ENCODE measurements at regions not wholly inside any gene's neighbourhood (a gene's known extent, or its start where the extent isn't known, plus 50 kb on each side); places are given as distances from the start of the nearest gene placed in this dataset.
A peak's percentile ranks its signal among the peaks of the same experiment; 100 is the strongest.

DNA sequence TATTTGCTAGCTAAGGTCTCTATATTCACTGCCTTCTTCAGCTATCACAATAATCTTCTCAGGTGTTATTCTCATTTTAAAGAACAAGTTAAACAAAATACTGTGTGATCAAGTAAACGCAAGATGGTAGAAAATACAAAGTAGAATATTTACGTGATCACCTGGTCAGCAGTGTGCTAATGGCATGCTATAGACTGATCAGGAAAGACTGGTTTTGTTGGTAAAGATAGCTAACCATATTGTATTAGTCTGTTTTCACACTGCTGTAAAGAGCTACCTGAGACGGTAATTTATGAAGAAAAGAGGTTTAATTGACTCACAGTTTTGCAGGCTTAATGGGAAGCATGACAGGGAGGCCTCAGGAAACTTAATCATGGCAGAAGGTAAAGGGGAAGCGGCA lies 50.4 kb downstream of the ZBTB38 start:
- 100% methylated on average over 1 of the region's 4 CpGs for WGBS (ENCODE audit: insufficient coverage)
- no peak overlapping the region for H3K27ac ChIP-seq (ENCODE audit: low read depth, low read length)
- no peak overlapping the region for H3K4me3 ChIP-seq (ENCODE audit: low read depth, low read length)
- peaks cover 20% of the 10 kb centered on the region for H3K36me3 ChIP-seq (ENCODE audit: control insufficient read depth, insufficient read depth, low read length)
- H3K27me3 ChIP-seq (ENCODE audit: control insufficient read depth, insufficient read depth, low read length) = no peaks in the 10 kb centered on the region
- DNase-seq (ENCODE audit: low read depth in 4 of 6, low spot score in 6 of 6) = no peak
- H3K4me1 ChIP-seq (ENCODE audit: control insufficient read depth, insufficient read depth, low read length) = peaks cover 5% of the 10 kb centered on the region
- no peaks in the 10 kb centered on the region for H3K9me3 ChIP-seq (ENCODE audit: control insufficient read depth, insufficient read depth, low read length)

DNA sequence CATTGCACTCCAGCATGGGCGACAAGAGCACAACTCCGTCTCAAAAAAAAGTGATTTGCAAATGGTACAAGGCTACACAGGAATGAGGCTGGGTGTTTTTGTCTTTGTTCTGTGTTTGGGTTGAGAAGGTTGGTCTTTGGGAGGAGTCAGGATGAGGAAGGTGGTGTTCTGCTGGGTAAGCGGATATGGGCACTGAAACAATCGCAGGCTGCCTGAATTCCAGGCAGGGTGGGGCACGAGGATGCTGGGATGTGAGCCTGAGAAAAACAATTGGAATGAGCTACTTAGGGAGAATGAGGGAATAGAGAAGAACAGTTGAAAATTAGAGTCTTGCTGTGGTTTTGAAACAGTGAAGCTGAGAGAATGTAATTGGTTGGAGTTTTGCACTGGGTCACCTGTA lies 51.6 kb downstream of the ZBTB38 start:
- Histone ChIP-seq H3K36me3 (ENCODE audit: control insufficient read depth, insufficient read depth, low read length) (peaks cover 14% of the 10 kb centered on the region), H3K4me3 (ENCODE audit: low read depth, low read length) (no peak overlapping the region), H3K9me3 (ENCODE audit: control insufficient read depth, insufficient read depth, low read length) (no peaks in the 10 kb centered on the region), H3K27ac (ENCODE audit: low read depth, low read length) (no peak overlapping the region), H3K4me1 (ENCODE audit: control insufficient read depth, insufficient read depth, low read length) (no peaks in the 10 kb centered on the region), H3K27me3 (ENCODE audit: control insufficient read depth, insufficient read depth, low read length) (no peaks in the 10 kb centered on the region)
- WGBS (ENCODE audit: insufficient coverage) = 85% methylated on average over 5 of the region's 5 CpGs
- DNase-seq (ENCODE audit: low read depth in 4 of 6, low spot score in 6 of 6) = no peak

DNA sequence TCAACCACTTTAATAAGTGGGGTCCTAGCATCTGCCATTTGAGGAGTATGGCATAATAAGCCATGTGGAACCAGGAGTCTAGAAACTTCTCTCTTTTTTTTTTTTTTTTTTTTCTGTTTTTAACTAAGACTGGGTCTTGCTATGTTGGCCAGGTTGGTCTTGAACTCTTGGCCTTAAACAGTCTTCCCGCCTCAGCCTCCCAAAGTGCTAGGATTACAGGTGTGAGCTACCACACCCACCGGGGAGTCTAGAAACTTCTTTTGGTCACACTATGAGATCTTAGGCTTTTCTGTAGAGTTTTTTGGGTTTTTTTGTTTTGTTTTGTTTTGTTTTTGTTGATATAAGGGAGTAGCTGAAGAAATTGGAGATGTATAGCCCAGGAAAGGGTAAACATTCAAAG lies 52.9 kb downstream of the ZBTB38 start:
- Histone ChIP-seq H3K9me3 (ENCODE audit: control insufficient read depth, insufficient read depth, low read length) (no peaks in the 10 kb centered on the region), H3K4me1 (ENCODE audit: control insufficient read depth, insufficient read depth, low read length) (peaks cover 4% of the 10 kb centered on the region), H3K27me3 (ENCODE audit: control insufficient read depth, insufficient read depth, low read length) (no peaks in the 10 kb centered on the region), H3K36me3 (ENCODE audit: control insufficient read depth, insufficient read depth, low read length) (peaks cover 10% of the 10 kb centered on the region), H3K4me3 (ENCODE audit: low read depth, low read length) (no peak overlapping the region), H3K27ac (ENCODE audit: low read depth, low read length) (no peak overlapping the region)
- 92% methylated on average over 2 of the region's 2 CpGs for WGBS (ENCODE audit: insufficient coverage)
- DNase-seq (ENCODE audit: low read depth in 4 of 6, low spot score in 6 of 6) = no peak

DNA sequence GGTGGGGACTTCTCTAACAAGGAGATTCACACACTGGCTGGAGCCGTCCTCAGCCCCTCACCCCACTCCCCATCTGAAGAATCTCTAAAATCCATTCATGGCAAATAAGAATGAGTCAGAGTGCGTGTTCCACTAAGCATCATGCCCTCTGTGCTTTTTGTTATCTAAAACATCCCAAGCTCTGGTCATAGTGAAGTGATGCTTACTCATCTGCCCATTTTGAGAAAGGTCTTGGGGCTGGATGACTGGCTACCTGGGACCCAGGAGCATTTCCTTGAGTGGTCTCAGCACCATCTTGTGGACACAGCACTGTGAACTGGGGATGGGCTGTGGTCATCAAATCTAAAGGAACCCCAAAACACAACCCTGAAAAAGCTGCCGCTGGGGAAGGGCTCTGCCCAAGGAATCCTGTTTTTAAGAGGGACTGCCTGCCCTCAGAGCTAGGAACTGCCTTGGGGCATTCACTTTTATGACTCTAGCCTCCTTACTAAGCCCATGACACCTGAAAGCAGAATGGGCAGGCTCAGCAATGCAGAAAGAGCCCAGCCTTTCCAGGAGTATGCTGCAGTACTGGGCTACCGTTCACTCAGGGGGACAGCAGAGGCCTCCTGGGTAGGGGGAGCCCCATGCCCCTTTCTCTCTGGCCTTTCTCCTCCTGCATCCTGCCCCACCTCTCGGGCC lies 53.5 kb downstream of the ZBTB38 start:
- no peaks in the 10 kb centered on the region for H3K9me3 ChIP-seq (ENCODE audit: control insufficient read depth, insufficient read depth, low read length)
- H3K4me1 ChIP-seq (ENCODE audit: control insufficient read depth, insufficient read depth, low read length) = peaks cover 7% of the 10 kb centered on the region
- H3K36me3 ChIP-seq (ENCODE audit: control insufficient read depth, insufficient read depth, low read length) = peaks cover 10% of the 10 kb centered on the region
- DNase-seq (ENCODE audit: low read depth in 4 of 6, low spot score in 6 of 6) = no peak
- no peak overlapping the region for H3K4me3 ChIP-seq (ENCODE audit: low read depth, low read length)
- no peaks in the 10 kb centered on the region for H3K27me3 ChIP-seq (ENCODE audit: control insufficient read depth, insufficient read depth, low read length)
- no peak overlapping the region for H3K27ac ChIP-seq (ENCODE audit: low read depth, low read length)
- 85% methylated on average over 5 of the region's 5 CpGs for WGBS (ENCODE audit: insufficient coverage)

DNA sequence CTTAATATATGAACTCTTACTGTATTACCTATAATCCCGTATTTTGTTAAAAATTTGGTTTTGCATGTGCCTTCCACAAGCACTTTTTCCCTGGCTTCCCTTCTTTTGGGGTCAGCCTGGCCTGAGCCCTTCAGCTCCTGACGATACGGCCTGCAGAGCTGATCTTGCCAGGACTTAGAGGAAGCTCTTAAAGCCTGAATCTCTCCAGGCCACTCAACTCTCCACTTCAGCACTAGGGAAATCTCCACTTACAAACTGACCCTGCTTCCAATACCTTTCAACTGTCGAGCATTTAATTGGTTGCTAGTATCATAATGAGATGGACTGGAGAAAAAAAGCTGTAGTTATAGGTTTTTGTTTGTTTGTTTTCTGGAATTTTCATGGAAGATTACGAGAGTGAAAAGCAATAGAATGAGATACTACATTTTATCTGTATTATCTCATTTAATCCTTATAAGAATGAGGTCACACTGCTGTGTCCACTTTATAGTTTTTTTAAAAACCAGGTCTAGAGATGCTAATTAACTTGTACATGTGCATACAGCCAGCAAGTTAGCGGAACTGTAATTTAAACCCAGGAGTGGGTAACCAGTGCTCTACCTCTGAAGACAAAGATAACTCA lies 54.8 kb downstream of the ZBTB38 start:
- no peak for DNase-seq (ENCODE audit: low read depth in 4 of 6, low spot score in 6 of 6)
- no peaks in the 10 kb centered on the region for H3K9me3 ChIP-seq (ENCODE audit: control insufficient read depth, insufficient read depth, low read length)
- 80% methylated on average over 2 of the region's 6 CpGs for WGBS (ENCODE audit: insufficient coverage)
- peaks cover 16% of the 10 kb centered on the region for H3K36me3 ChIP-seq (ENCODE audit: control insufficient read depth, insufficient read depth, low read length)
- H3K27ac ChIP-seq (ENCODE audit: low read depth, low read length) = no peak overlapping the region
- H3K4me3 ChIP-seq (ENCODE audit: low read depth, low read length) = no peak overlapping the region
- no peaks in the 10 kb centered on the region for H3K27me3 ChIP-seq (ENCODE audit: control insufficient read depth, insufficient read depth, low read length)
- H3K4me1 ChIP-seq (ENCODE audit: control insufficient read depth, insufficient read depth, low read length) = peaks cover 17% of the 10 kb centered on the region

DNA sequence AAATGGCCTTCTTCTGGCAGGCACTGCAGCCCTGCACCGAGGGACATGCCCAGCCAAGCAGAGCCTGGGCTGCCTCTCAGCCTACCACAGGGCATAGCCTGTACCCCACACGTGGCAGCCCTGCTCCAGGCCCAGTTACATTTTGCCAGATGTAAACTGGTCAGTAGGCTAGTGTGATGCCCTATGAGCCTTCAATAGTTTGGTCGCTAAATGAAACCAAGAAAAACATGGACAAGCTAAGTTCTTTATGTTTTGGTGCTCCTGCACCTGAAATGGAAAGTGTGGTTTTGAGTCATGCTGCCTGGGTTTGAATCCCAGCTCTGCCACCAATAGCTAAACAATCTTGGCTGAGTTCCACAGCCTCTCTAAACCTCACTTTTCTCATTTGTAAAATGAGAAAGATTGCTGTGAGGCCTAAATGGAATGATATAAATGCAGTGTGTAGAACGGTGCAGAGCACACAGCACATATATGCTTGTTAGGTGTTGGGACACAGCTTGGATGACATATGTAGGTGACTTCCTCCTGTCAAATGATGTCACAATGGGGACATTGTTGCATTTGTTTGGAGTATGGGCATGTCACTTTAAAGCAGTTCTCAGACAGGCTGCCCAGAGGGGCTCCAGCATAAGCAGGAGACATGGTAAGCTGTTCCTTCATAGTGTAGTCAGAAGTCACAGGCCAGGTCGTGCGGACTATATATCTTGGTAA lies 57.4 kb downstream of the ZBTB38 start:
- H3K4me1 ChIP-seq (ENCODE audit: control insufficient read depth, insufficient read depth, low read length) = peaks cover 24% of the 10 kb centered on the region
- WGBS (ENCODE audit: insufficient coverage) = 82% methylated on average over 6 of the region's 6 CpGs
- H3K36me3 ChIP-seq (ENCODE audit: control insufficient read depth, insufficient read depth, low read length) = peaks cover 26% of the 10 kb centered on the region
- H3K4me3 ChIP-seq (ENCODE audit: low read depth, low read length) = no peak overlapping the region
- no peaks in the 10 kb centered on the region for H3K9me3 ChIP-seq (ENCODE audit: control insufficient read depth, insufficient read depth, low read length)
- H3K27ac ChIP-seq (ENCODE audit: low read depth, low read length) = peak overlapping the region; percentile 37
- DNase-seq (ENCODE audit: low read depth in 4 of 6, low spot score in 6 of 6) = no peak
- H3K27me3 ChIP-seq (ENCODE audit: control insufficient read depth, insufficient read depth, low read length) = no peaks in the 10 kb centered on the region

DNA sequence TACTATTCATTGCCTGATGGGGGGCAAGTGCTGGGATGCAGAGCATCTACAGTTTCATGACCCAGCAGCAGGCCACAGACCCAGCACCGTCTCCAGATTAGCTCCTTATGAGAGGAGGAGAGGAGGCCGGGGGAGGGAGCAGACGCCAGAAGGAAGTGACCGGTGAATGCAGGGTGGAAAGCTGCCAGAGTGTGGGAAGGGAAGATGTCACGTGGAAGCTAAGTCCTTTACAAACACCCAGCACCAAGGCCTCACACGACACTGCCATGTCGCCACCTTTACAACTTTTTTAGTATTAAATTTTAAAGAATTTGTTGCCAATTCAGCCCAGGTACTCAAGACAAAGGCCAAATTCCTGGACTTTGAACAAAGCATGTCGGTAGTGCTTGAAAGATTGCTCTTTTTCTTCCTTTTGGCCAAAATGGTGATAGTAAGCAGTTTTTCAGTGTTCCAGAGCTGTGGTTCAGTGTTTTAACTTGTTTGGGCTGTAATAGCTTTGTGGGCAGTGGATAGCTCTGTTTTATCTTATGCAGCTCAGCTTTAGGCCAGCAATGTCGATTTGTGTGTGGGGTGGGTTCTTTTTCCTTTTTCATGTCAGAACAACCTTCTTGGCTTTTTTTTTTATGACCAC lies 58.2 kb downstream of the ZBTB38 start:
- no peaks in the 10 kb centered on the region for H3K9me3 ChIP-seq (ENCODE audit: control insufficient read depth, insufficient read depth, low read length)
- H3K4me1 ChIP-seq (ENCODE audit: control insufficient read depth, insufficient read depth, low read length) = peaks cover 24% of the 10 kb centered on the region
- H3K4me3 ChIP-seq (ENCODE audit: low read depth, low read length) = no peak overlapping the region
- DNase-seq (ENCODE audit: low read depth in 4 of 6, low spot score in 6 of 6) = peak in 4 of 6 donors; percentile 31 to 77 (median 53)
- 70% methylated on average over 1 of the region's 9 CpGs for WGBS (ENCODE audit: insufficient coverage)
- peaks cover 26% of the 10 kb centered on the region for H3K36me3 ChIP-seq (ENCODE audit: control insufficient read depth, insufficient read depth, low read length)
- H3K27ac ChIP-seq (ENCODE audit: low read depth, low read length) = peak overlapping the region; percentile 59
- H3K27me3 ChIP-seq (ENCODE audit: control insufficient read depth, insufficient read depth, low read length) = no peaks in the 10 kb centered on the region

DNA sequence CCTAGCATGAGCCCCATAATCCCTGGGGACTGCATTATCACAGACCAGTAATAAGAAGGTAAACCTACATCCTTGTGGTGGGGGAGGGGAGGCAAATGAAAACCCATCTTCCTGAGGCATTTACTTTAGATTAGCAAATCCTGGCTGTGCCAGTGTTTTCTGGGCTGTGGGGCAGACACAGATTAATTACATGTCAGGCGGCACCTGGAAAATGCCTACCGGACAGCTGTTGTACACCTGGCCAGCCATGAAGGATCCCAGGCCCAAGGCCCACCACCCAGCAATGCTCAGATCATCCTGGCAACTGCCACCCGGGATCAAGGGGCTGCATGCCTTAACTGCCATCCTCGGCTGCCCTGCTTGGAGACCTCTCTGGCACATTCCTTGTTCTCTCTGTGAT lies 59.1 kb upstream of the RASA2 start:
- no peak overlapping the region for H3K27ac ChIP-seq (ENCODE audit: low read depth, low read length)
- DNase-seq (ENCODE audit: low read depth in 4 of 6, low spot score in 6 of 6) = no peak
- no peaks in the 10 kb centered on the region for H3K9me3 ChIP-seq (ENCODE audit: control insufficient read depth, insufficient read depth, low read length)
- peaks cover 20% of the 10 kb centered on the region for H3K36me3 ChIP-seq (ENCODE audit: control insufficient read depth, insufficient read depth, low read length)
- H3K4me3 ChIP-seq (ENCODE audit: low read depth, low read length) = no peak overlapping the region
- 78% methylated on average over 4 of the region's 4 CpGs for WGBS (ENCODE audit: insufficient coverage)
- H3K27me3 ChIP-seq (ENCODE audit: control insufficient read depth, insufficient read depth, low read length) = no peaks in the 10 kb centered on the region
- peaks cover 24% of the 10 kb centered on the region for H3K4me1 ChIP-seq (ENCODE audit: control insufficient read depth, insufficient read depth, low read length)

DNA sequence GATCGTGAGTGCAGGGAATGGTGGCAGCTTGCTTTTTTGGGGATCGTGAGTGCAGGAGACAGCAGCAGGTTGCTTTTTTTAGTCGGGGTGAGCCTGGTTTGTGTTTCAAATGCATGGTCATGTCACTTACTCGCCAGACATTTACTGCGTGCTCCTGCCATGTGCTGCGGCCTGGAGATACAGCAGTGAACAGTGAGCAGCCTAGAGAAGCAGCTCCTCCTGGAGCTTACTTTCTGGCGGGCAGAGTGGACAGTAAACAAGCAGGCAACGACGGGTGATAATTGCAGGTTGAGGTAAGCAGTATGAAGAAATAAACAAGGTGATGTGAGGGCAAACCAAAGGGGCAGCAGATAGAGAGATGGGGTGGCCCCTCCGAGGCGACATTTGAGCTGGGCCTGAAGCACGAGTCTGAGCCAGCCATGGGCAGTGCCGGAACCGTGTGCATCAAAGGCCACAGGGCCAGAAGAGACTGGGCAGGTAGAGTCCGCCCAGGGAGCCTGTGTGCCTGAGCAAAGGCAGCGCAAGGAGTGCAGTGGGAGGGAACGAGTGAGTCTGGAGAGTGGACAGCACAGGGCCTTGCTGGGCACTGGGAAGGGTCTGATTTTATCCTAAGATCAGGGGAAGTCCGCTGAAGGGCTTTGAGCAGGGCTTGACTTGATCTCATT lies 57.3 kb upstream of the RASA2 start:
- H3K27me3 ChIP-seq (ENCODE audit: control insufficient read depth, insufficient read depth, low read length) = no peaks in the 10 kb centered on the region
- H3K36me3 ChIP-seq (ENCODE audit: control insufficient read depth, insufficient read depth, low read length) = peaks cover 20% of the 10 kb centered on the region
- 80% methylated on average over 18 of the region's 18 CpGs for WGBS (ENCODE audit: insufficient coverage)
- no peaks in the 10 kb centered on the region for H3K9me3 ChIP-seq (ENCODE audit: control insufficient read depth, insufficient read depth, low read length)
- no peak for DNase-seq (ENCODE audit: low read depth in 4 of 6, low spot score in 6 of 6)
- H3K4me3 ChIP-seq (ENCODE audit: low read depth, low read length) = no peak overlapping the region
- H3K27ac ChIP-seq (ENCODE audit: low read depth, low read length) = no peak overlapping the region
- H3K4me1 ChIP-seq (ENCODE audit: control insufficient read depth, insufficient read depth, low read length) = peaks cover 24% of the 10 kb centered on the region
